ENCODE measurements at regions not wholly inside any gene's neighbourhood (a gene's known extent, or its start where the extent isn't known, plus 50 kb on each side); places are given as distances from the start of the nearest gene placed in this dataset.

DNA sequence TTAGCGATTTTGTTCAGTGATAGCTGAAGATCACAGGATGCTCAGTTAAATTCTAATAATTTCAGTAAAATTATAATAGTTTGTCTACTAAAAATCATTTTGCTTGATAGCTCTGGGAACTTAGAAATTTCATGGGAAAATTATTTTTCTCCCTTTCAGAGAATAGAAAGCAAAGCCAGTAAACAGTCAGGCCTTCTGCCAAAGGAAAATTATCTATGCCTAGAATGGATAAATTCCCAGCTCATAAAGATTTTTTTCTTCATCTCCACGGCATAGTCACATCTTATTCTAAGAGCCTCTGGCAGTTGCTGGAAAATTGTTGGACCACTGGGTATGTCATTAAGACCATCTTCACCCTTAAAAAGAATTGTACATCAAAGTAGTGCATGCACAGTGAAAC is 169.6 kb upstream of the ANO3 start:
- no peak for DNase-seq (ENCODE audit: low spot score)

DNA sequence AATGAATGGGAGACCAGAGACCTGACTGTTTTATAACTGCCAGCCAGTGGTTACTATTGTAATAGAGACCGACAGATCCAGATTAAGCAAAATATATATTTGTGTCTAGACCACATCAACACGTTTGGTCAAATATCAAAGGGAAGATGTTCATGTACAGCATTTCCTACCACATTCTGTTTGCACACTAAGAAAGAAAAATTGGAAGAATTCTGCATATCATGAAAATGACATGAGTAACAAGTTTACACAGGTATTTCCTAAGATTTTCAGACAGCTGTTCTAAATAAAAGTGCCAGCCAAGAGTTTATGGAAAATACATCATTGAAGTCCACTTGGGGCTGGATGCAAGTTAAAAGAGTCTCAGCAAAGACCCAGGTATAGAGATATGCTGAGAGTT is 145.5 kb upstream of the ANO3 start:
- DNase-seq (ENCODE audit: low spot score): no peak

DNA sequence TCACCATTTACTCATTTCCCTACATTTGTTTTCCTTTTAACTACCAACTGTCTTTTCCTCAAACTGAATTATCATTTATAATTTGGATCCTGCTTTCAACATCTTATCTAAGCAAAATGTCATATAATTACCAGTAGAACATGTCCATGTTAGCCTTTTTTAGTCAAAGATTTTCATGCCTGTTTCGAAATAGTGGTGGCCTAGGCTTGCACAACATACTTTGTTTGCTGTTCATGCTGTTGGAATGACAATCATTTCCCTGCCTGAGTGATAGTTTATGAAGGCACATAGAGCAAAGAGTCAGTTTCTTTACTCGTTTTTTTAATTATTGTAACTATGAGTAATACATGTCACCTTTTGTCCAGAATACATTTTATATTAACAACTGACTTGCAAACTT is 144.3 kb upstream of the ANO3 start:
- DNase-seq (ENCODE audit: low spot score): no peak

DNA sequence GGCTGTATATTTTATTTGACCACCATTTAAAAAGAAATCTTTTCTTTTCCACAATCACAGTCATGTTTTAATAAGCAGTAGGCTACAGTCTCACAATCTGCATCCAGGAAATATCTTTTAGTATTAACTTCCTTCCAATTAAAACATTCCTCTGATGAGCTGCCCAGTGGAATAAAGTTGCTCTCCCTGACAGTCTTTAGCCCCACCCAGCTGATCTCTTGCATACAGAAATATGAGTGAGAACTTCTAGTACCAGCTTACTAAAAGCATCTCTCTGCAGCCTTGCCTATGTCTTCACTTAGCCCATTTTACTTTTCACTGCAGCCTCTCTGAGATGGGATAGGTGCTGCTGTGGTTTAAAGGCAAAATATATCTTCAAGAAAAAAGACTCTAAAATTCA is 143.4 kb upstream of the ANO3 start:
- no peak for DNase-seq (ENCODE audit: low spot score)

DNA sequence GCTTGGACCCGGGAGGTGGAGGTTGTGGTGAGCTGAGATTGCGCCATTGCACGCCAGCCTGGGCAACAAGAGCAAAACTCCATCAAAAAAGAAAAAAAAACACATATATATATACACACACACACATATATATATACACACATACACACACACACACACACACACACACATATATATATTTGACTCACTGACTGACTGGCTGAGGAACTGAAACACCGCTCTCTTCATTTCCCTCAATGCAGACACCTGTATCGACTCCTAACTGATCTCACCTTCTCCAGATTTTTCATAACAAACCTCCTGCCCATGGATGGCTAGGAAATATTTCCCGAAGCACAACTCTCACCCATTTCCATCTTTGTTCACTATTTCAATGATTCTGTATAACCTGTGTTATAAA is 140.7 kb upstream of the ANO3 start:
- DNase-seq (ENCODE audit: low spot score): no peak

DNA sequence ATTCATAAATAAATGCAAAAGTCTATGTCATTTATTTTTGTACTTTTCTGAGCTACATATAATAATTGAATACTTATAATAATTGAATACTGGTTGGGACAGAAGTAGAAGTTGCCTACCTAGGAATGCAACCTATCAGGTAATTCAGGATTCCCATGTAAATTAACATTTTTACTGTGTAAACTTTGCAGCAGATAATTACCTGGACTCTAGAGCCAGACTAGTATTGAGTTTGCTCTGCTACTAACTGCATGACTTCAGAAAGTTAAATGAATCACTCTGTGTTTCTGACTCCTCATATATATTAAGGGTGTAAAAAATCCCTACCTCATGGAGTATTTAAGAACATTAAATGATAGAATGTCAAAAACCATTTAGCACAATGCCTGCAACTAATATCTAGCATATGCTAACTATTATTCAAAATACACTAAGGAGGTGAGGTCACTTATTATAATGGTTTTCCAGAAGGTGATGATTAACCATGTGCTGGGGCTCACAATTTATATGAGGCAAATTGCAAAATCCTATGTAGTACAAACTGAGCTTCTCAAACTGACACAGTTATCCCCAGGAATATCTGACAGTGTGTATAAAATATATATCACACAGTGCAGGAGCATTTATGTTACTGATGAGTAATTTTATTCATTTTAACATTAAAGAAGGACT is 138.1 kb upstream of the ANO3 start:
- no peak for DNase-seq (ENCODE audit: low spot score)

DNA sequence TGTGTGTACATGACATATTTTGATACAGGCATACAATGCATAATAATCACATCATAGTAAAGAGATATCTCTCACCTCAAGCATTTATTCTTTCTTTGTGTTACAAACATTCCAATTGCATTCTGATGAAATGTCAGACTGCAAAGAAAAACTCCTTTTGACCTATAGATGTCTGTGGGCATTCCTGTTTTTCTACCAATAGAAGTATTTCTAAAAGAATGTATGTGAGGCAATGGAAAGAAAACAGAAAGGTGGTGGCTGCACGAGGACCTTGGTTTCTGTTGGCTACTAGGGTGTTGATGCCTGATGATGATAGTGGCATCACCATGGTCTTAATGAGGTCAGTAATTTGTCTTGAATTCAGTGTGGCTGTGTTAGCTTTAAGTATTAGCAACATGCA is 137.0 kb upstream of the ANO3 start:
- no peak for DNase-seq (ENCODE audit: low spot score)

DNA sequence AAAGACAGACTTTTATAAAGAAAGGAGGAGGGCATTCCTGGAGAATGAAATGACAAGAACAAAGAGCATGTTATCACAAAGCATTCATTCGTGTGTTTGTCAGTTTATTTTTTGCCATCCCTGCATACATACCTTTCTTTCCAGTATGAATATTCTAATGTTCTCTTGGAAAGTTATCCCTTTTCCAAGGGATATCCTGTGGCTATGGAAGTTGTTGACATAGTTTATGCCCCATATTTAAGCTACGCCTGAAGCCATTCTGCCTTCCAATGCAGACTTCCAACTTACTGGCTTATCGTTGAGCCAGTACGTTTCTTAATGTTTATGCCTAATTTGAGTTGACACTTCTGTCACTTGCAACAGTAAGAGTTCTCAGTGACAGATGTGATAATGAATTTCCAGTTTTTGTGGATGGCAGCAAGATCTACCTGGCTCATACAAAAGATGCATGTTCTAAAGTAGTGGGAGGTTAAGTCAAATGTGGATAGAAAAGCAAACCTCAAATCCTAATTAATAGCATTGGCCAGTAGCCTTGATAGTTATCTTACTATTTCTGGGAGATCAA is 133.3 kb upstream of the ANO3 start:
- no peak for DNase-seq (ENCODE audit: low spot score)

DNA sequence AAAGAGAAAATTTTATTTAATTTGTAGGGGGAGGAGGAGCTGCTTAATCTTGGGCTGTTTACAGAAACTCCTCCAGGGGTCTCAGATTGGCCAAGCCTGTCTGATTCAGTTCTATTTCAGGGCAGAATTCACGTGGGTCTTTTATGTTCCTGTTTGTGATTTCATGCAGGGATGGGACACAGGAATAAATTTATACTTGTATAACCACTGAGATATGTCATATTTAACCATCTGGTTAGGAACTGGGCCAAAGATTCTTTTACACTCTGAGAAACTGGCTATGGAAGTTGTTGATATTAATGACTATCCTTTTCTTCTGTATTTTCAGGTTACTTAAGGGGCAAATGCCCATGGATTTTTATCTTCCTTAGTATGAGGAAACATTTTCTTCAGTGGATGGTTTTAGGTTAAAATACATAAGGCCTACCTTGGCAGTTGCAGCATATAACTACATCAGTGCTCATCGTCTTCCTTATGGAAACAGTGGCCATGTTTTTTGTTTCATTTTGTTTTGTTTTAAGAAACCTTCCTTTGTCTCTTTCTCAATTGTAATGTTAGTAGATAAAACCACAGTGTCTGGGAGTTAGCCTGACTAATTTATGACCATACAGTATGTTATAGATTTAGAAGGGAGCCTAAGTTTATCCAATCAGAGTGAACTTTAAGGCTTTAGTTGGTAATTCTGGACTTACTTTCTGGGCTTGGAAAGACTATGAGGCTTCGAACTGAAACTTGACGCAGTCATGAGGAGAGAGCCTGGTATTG is 132.4 kb upstream of the ANO3 start:
- no peak for DNase-seq (ENCODE audit: low spot score)

DNA sequence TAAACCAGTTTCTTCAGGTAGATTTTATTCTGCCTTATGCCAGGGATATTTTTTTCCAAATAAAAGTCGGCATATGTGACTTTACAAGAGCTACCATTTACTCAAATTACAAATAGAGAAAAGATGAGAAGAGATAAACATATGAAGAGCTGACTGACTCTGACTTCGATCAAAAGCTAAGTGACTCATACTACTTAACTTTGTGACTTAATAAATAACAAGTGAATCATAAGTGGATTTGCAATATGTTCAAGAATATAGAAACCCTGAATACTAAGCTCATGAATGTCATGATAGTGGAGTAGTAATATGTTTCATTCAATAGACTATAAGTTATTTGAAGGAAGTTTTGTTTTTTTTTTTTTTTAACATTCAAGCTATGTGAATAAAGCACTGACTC is 130.5 kb upstream of the ANO3 start:
- no peak for DNase-seq (ENCODE audit: low spot score)

DNA sequence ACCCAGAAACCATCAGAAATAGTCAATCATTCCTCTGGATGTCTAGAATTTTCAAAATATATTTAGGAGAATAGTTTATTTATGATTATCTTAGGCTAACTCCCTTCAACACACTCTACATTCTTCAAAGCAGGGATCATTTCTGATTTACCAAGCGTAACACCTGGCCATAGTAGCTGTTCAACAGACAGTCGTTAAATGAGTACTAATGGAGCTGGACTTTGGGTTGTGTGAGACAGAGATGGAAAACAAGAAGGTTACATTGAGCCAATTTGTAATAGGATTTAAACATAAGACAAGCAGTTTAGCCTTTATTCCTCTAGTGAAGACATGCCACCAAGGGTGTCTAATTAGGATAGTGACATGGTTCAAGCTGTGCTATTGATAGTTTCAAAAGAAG is 129.2 kb upstream of the ANO3 start:
- DNase-seq (ENCODE audit: low spot score): no peak

DNA sequence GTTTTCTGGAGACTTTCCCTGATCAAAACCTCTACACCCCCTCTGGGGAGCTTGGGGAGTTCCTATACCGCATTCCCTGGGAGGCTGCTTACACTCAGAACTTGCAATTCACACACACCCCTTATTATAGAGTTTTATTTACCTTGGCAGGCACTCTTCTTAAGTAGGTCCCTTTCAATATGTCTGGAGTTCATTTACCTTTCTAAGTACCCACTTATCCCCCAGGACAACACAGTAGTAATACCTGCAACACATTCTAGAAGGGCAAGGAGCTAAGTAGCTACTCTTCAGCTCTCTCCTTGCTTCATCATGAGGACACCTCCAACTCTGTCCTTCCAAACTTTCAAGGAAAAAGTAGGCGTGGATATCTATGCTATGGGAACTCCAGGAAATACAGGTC is 127.8 kb upstream of the ANO3 start:
- DNase-seq (ENCODE audit: low spot score): no peak

DNA sequence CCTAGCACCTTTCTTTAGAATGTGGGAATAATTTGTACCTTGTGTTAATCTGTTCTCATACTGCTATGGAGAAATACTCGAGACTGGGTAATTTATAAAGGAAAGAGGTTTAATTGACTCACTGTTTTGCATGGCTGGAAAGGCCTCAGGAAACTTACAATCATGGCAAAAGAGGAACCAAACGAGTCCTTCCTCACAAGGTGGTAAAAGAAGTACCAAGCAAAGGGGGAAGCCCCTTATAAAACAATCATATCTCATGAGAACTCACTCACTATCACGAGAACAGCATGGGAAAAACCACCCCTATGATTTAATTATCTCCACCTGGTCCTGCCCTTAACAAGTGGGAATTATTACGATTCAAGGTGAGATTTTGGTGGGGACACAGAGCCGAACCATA is 127.1 kb upstream of the ANO3 start:
- DNase-seq (ENCODE audit: low spot score): no peak

DNA sequence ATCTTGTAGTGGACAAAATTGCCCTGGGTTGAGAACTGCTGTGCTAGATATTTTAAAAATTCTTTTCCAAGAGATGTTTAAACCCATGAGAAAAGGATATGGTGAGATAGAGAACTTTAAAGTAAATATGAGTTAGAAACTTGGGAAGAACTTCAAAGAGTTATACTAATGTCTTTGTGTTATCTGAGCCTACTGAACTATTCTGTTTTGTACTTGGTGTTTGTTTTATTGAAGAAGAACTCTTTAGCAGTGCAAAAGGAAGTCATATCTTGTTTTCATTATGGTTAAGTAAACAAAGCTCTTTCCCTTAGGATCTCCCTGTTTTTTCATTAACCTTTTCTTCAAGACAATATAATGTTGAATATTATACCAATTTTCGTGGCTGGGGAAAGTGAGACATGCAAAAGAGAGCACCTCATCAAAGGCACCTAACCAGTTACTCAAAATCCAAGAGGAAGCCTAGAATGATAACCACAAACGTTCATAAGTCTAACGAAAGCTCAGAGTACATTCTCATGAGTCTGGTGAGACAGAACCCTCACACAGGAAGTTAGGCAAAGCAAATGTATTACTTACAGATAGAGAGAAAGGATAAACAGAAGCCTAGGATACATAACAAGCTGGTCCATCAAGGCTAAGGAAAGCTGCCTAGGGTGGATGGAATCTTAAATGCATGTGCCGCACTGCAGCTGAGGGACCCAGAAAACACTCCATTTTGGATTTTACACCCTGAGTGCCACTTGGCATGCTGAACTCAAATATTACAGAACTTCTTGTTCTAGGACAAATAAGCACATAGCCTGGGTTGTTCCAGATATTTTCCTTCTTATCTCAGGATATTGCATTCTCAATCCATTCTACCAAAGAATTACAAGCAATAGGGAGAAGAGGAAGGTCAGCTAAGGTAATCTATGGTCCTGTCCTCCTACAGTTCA is 112.5 kb upstream of the ANO3 start:
- DNase-seq (ENCODE audit: low spot score): no peak

DNA sequence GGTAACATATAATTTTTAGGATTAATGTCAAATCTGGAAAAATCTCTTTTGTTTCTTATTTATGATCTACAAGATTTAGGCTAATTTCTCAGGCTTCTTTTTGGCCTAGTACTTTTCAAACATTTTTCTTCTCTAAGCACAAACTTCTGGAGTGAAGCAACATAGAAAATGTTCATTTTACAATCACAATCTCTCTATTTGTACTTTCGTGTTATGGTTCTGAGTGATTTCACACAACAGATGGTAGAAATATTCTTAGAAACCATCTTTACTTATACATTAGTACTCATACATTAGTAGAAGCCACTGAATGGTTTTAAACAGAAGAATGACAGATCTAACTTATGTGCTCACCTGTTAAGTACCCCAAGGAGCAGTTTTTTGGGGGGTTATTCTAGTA is 106.3 kb upstream of the ANO3 start:
- no peak for DNase-seq (ENCODE audit: low spot score)

DNA sequence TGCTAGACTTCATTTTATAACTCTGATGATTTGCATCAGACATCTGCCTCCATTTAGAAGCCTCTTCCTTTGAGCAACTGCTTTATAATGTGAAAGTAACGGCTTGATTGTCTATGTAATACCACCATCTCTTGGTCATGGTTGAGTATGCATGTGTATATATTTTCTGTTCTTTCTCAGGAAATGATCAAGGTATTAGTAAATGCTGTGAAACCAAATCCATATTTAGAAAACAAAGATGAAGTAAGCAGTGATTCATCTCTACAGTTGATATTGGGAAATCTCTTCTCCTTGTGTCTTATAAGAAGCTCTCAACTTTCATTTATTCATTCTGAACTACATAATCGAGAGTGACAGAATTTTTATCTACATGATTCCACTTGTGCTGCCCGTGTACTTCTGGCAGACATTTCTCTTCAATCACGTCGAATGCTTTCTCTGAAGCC is 104.6 kb upstream of the ANO3 start:
- DNase-seq (ENCODE audit: low spot score): peak; percentile 5

DNA sequence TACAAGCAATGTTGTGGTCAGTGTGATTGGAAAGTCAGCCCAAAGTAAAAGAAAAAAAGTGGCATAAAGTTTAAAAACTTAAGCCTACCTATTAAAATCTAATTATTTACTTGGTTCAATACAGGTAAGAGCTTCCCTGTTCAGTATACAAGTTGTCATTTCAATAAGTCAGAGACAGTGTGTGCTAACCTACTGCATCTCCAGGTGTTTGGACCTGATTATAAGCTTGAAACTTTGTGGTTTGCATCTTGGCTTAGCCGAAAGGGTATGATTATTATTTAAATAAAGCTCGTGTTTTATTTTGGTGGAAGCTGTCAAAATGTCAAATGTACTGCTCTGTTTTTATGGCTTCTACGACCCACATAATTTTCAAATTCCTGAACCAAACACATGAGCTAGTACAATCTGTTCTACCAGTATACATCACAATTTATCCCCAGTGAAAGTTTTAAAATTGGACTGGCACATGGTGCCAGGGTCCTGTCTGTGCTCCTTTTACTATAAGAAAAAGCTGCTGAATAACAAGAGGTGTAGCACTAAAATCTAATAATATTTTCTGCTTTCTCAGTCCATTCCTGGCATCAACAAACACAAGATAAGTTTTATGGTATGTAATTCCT is 103.9 kb upstream of the ANO3 start:
- DNase-seq (ENCODE audit: low spot score): no peak

DNA sequence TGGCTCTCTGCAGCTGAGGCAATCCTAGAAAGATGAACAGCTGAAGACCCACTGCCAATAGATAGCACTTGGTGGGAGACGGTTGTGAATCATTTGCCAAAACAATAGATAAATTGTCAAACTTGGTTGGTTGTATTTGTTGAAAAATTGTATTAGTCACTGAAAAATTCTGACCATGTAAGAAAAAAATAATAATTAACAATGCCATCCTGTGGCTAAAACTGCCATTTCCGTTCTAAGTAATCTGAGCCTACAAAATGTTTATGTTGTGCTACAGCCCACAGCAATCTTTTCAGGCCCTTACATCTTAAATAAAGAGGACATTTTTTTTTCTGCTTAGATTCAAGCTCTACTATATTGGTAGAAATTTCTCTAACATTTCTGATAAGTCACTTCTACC is 103.2 kb upstream of the ANO3 start:
- no peak for DNase-seq (ENCODE audit: low spot score)

DNA sequence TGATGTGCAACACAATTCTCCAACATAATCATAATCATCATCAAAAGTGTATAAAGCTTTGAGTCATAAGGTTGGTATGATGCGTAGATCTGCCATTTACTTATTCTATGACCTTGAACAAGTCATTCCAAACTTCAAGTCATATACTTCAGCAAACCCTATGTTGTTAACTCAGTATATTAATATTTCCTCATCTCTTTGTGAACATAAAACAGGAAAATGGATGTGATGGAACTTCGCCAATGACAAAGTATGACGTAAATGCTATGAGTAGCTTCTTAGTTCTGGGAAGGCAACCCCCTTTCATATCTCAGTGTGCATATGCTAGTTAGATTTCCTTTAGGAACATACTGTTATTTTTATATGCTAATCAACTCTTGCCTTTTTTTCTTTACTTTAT is 102.7 kb upstream of the ANO3 start:
- DNase-seq (ENCODE audit: low spot score): no peak

DNA sequence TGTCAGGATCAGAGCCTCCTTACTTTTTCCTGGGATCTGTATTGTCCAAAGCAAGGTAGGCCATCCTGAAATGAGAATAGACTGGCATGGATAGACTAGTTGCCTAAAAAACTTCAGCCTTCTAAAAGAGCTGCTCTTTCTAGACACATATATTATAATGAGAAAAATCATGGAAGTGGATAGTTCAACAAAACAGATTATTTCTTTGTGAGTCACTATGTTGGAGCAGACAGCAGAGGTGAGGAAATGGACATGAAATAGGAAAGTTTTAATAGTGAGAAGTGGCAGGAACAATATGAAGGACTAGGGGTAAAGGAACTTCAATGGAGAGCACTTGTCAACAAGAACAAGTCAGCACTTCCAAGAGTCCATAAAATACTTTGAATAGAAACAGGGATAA is 101.9 kb upstream of the ANO3 start:
- DNase-seq (ENCODE audit: low spot score): no peak

DNA sequence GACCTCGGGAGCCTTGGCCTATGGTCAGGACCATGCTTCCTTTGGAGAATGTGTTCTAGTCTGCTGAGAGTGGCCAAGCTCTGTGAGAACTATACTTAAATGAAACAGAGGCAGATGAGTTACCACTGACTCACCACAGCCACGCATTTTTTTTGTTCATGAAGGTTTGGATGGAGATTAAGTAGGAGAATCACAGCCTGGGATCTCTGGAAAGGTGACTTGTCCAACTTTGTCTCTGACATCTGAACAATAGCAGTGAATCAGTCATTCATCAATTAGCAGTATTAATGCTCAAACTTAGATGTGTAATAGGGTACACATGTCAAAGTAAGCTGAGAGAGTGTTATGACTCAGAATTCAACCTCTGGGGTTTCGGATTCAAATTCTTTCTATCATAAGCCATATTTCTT is 100.7 kb upstream of the ANO3 start:
- peak; percentile 35 for DNase-seq (ENCODE audit: low spot score)

DNA sequence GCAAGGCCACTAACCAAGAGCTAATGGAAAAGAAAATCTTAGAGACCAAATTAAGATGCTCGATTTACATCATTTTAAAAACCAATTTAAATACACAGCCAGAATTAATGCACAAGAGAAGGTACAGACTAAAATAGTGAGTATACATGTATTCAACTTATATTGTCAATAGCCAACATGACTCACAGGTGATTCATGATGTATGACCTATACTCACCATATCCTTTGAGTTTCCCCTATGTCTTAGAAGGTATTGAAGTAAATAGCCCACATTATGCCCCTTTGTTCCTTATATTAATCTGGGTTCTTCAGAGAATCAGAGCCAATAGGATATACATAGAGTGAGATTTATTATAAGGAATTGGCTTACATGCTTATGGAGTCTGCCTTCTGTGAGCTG is 97.5 kb upstream of the ANO3 start:
- DNase-seq (ENCODE audit: low spot score): no peak
